Right atrium auricular region (tissue), 2 donors: ENCODE measurements at regions not wholly inside any gene's neighbourhood (a gene's known extent, or its start where the extent isn't known, plus 50 kb on each side); places are given as distances from the start of the nearest gene placed in this dataset.

Experiments
- DNase-seq: peaks from one replicate; pipeline ENCODE4 v3.0.0-alpha.2; 2019; ENCODE audit warnings: low spot score
- H3K27ac ChIP-seq, 2 donors: fragments of 200-600 bp; sonication (generic); 1 replicate in 1 of 2; 2 replicates in 1 of 2; pipeline ENCODE4 v1.5.1; 2016 to 2019
- H3K27me3 ChIP-seq, 2 donors: fragments of 200-600 bp; sonication (generic); one replicate each; pipeline versions ENCODE4 v1.5.1 to v1.6.0; 2017 to 2019
- H3K36me3 ChIP-seq: fragments of 200-600 bp; sonication (generic); one replicate; pipeline ENCODE4 v1.5.1; 2016
- H3K4me1 ChIP-seq, 2 donors: fragments of 200-600 bp; sonication (generic); one replicate each; pipeline versions ENCODE4 v1.5.1 to v1.6.0; 2017 to 2019
- H3K4me3 ChIP-seq, 2 donors: fragments of 200-600 bp; sonication (generic); 1 replicate in 1 of 2; 2 replicates in 1 of 2; pipeline ENCODE4 v1.5.1; 2017 to 2019; ENCODE audit warnings: mild to moderate bottlenecking in 1 of 2, moderate library complexity in 1 of 2
- H3K9me3 ChIP-seq, 2 donors: fragments of 200-600 bp; sonication (generic); one replicate each; pipeline ENCODE4 v1.5.1; 2019
- CTCF ChIP-seq, 2 donors: fragments of 200-600 bp; sonication (generic); IDR thresholded peaks; one replicate each; pipeline ENCODE4 v1.5.1; 2019; ENCODE audit warnings: antibody characterized with exemption in 2 of 2

- Histone ChIP-seq H3K27me3 (no peaks in the 10 kb centered on the region), H3K36me3 (no peaks in the 10 kb centered on the region), H3K9me3 (peaks cover 0 to 3% of the 10 kb centered on the region in 2 donors), H3K4me3 (no peak overlapping the region), H3K4me1 (no peaks in the 10 kb centered on the region), H3K27ac (no peak overlapping the region)
- DNase-seq, result no peak
- TF ChIP-seq CTCF (IDR thresholded peaks at IDR 0.05), result no peak
These were observed 159.0 kb upstream of the MPHOSPH6 start for GRCh38 chr16:82328881-82329469.

GRCh38 chr16:82323171-82323570, 153.1 kb upstream of the MPHOSPH6 start:
- H3K9me3 ChIP-seq, result peaks cover 0 to 19% of the 10 kb centered on the region in 2 donors
- no peaks in the 10 kb centered on the region for H3K27me3 ChIP-seq

GRCh38 chr16:82322177-82322576, 152.2 kb upstream of the MPHOSPH6 start:
- H3K27me3 ChIP-seq, result no peaks in the 10 kb centered on the region
- no peaks in the 10 kb centered on the region for H3K36me3 ChIP-seq
- DNase-seq, result no peak
- H3K9me3 ChIP-seq, result peaks cover 0 to 19% of the 10 kb centered on the region in 2 donors
- H3K27ac ChIP-seq, result no peak overlapping the region
- no peak overlapping the region for H3K4me3 ChIP-seq
- no peak for TF ChIP-seq CTCF (IDR thresholded peaks at IDR 0.05)
- H3K4me1 ChIP-seq, result peaks cover 0 to 6% of the 10 kb centered on the region in 2 donors

More at GRCh38 chr16:82323171-82323570, 153.1 kb upstream of the MPHOSPH6 start:
- DNase-seq, result no peak
- Histone ChIP-seq H3K27ac (no peak overlapping the region), H3K4me1 (no peaks in the 10 kb centered on the region), H3K36me3 (no peaks in the 10 kb centered on the region), H3K4me3 (no peak overlapping the region)
- TF ChIP-seq CTCF (IDR thresholded peaks at IDR 0.05), result no peak

- H3K4me1 ChIP-seq, result peaks cover 0 to 6% of the 10 kb centered on the region in 2 donors
- no peak overlapping the region for H3K27ac ChIP-seq
- H3K4me3 ChIP-seq, result no peak overlapping the region
- no peaks in the 10 kb centered on the region for H3K36me3 ChIP-seq
- no peaks in the 10 kb centered on the region for H3K27me3 ChIP-seq
- TF ChIP-seq CTCF (IDR thresholded peaks at IDR 0.05), result no peak
- H3K9me3 ChIP-seq, result peaks cover 0 to 17% of the 10 kb centered on the region in 2 donors
- no peak for DNase-seq
These were observed 149.0 kb upstream of the MPHOSPH6 start for GRCh38 chr16:82319038-82319437.

GRCh38 chr16:82317411-82318167, 147.6 kb upstream of the MPHOSPH6 start:
- H3K27ac ChIP-seq, result peak overlapping the region in 1 of 2 donors; percentile 22
- H3K27me3 ChIP-seq, result no peaks in the 10 kb centered on the region
- peaks cover 0 to 2% of the 10 kb centered on the region in 2 donors for H3K9me3 ChIP-seq
- DNase-seq, result no peak
- peaks cover 0 to 10% of the 10 kb centered on the region in 2 donors for H3K4me1 ChIP-seq
- TF ChIP-seq CTCF (IDR thresholded peaks at IDR 0.05), result no peak
- no peak overlapping the region for H3K4me3 ChIP-seq
- H3K36me3 ChIP-seq, result no peaks in the 10 kb centered on the region
